ENCODE measurements at regions not wholly inside any gene's neighbourhood (a gene's known extent, or its start where the extent isn't known, plus 50 kb on each side); places are given as distances from the start of the nearest gene placed in this dataset.

DNA sequence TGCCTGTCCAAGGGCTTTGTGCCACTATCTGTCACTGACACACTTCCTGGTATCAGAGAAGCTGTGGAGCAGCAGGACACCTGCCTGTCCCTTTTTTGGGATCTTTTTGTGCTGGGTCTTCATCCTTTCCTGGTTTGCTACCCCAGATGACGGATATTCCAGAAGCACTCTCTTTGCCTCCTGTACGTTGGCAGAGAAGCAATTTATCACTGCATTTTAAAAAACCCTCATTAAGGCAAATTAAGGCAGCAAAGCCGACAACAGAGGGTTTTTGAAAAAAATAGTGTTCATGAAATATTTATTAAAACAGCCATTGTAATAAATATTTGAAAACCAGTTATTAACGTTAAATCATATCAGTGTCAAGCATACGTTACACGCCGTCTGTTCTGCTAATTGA is 209.6 kb upstream of the NTM start:
- no peak for TF ChIP-seq ZC3H10 (CRISPR knock-in tag; IDR thresholded peaks at IDR 0.05)
- TF ChIP-seq ARNTL (CRISPR knock-in tag; IDR thresholded peaks at IDR 0.05; ENCODE audit: borderline replicate concordance, low read depth): no peak
- no peak for TF ChIP-seq OSR1 (CRISPR knock-in tag; IDR thresholded peaks at IDR 0.05)
- TF ChIP-seq ZFP3 (CRISPR knock-in tag; IDR thresholded peaks at IDR 0.05): no peak
- TF ChIP-seq RARB (CRISPR knock-in tag; IDR thresholded peaks at IDR 0.05): no peak
- no peak for TF ChIP-seq ISL1 (CRISPR knock-in tag; IDR thresholded peaks at IDR 0.05)
- TF ChIP-seq PATZ1 (CRISPR knock-in tag; IDR thresholded peaks at IDR 0.05; ENCODE audit: borderline replicate concordance): no peak
- no peak for TF ChIP-seq TCF4 (CRISPR knock-in tag; IDR thresholded peaks at IDR 0.05; ENCODE audit: borderline replicate concordance)
- TF ChIP-seq BACH2 (CRISPR knock-in tag; IDR thresholded peaks at IDR 0.05; ENCODE audit: borderline replicate concordance): no peak
- no peak for TF ChIP-seq CSDC2 (CRISPR knock-in tag; IDR thresholded peaks at IDR 0.05)
- no peak for TF ChIP-seq ZFP30 (CRISPR knock-in tag; IDR thresholded peaks at IDR 0.05)
- TF ChIP-seq TSHZ2 (CRISPR knock-in tag; IDR thresholded peaks at IDR 0.05): no peak
- no peak for TF ChIP-seq TOX (CRISPR knock-in tag; IDR thresholded peaks at IDR 0.05; ENCODE audit: borderline replicate concordance)
- no peak for TF ChIP-seq CREB5 (CRISPR knock-in tag; IDR thresholded peaks at IDR 0.05; ENCODE audit: low read depth)

Measured in SK-N-SH treated with all-trans-retinoic acid at 6 μM for 48 hours (cell line).